GM12864 (cell line): ENCODE measurements at regions not wholly inside any gene's neighbourhood (a gene's known extent, or its start where the extent isn't known, plus 50 kb on each side); places are given as distances from the start of the nearest gene placed in this dataset.

Experiments used
- DNase-seq: peaks from one replicate; pipeline ENCODE4 v3.0.0-alpha.2; 2011; ENCODE audit warnings: low read depth
- H3K4me3 ChIP-seq: 2 replicates; pipeline ENCODE4 v1.5.1; 2011; ENCODE audit warnings: mild to moderate bottlenecking, low read depth, low read length, control low read depth
- TF ChIP-seq, protein P1 (sequence below): IDR thresholded peaks from 2 replicates; pipeline ENCODE4 v1.5.1; 2011; ENCODE audit warnings: low read depth, mild to moderate bottlenecking, moderate library complexity, low read length, control low read depth, inconsistent platforms; ENCODE audit errors: missing control alignments

DNA sequence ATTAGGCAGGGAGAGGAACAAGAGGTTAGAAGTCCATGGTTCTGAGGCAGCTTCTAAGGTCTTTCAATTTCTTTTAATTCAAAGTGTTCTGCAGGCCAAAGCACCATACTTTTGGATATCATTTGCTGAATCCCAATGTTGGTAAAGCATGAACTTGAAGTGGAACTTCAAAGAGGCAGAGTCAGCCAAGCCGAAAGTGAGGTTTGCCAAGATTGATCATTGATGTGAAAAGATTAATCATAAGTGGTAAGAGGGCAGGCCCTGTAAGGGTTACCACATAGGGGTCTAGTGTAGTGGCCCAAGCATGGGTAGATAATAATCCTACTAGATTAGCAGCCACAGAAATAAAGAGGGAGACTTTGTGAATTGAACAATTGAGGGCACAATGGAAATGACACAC, 191.7 kb upstream of the DIO2 start:
- DNase-seq = no peak
- H3K4me3 ChIP-seq = no peak overlapping the region
- TF ChIP-seq, protein P1, sequence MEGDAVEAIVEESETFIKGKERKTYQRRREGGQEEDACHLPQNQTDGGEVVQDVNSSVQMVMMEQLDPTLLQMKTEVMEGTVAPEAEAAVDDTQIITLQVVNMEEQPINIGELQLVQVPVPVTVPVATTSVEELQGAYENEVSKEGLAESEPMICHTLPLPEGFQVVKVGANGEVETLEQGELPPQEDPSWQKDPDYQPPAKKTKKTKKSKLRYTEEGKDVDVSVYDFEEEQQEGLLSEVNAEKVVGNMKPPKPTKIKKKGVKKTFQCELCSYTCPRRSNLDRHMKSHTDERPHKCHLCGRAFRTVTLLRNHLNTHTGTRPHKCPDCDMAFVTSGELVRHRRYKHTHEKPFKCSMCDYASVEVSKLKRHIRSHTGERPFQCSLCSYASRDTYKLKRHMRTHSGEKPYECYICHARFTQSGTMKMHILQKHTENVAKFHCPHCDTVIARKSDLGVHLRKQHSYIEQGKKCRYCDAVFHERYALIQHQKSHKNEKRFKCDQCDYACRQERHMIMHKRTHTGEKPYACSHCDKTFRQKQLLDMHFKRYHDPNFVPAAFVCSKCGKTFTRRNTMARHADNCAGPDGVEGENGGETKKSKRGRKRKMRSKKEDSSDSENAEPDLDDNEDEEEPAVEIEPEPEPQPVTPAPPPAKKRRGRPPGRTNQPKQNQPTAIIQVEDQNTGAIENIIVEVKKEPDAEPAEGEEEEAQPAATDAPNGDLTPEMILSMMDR = no peak

DNA sequence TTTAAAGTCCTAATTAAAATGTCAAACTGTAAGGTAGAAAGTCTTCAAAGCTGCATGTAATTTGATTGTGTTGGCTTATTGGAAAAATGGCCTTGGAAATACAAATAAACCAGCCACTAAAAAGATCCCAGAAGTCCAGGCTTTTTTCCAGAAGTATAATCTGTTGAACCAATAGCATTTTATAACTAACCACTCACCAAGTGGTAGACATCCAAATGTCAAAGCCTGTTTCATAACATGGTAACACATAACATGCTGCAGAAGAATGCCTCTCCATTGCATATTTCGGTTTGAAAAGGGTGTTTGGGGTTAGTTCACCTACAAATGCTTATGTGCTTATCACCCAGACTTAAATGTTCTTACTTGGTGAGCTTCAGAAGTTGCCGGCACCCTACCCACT, 183.7 kb upstream of the DIO2 start:
- no peak overlapping the region for H3K4me3 ChIP-seq
- DNase-seq = no peak
- TF ChIP-seq, protein P1 = no peak

DNA sequence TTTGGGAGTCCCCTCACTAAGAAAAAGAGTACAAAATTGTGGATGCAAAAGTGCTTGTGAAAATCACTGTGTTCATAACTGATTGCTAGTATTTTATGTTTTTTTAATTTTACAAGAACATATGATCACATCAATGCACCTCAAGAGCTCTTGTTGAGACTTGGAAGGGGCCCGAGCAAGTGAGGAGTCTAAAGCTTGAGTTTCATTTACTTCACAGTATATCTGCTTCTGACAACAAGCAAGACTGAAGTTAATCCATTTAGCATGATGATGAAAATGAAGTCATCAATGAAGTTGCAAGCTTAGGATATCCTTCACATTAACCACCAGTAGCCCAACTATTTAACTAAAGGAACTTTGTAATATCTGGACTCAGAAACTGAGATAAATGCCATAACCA, 182.5 kb upstream of the DIO2 start:
- TF ChIP-seq, protein P1 = no peak

DNA sequence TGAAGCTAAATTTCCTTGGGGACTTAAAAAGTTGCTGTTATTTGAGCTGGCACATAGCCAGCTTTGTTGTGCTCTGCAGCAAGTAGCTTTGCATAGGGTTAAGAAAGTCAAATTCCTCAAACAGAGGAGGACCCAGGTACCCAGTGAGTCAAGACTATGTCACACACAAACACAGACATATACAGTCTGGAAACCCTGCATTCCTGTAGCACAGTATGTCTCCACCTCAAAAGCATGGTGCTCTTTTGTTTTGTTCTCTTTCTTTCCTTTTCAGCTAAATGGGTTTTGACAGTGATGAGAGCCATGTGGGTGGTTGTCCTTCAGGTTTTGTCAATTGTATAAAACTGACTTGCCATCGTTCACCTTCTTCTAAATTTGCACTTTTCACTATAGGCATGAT, 179.6 kb upstream of the DIO2 start:
- DNase-seq = no peak
- TF ChIP-seq, protein P1 = no peak
- no peak overlapping the region for H3K4me3 ChIP-seq

More for the DNA sequence above, 182.5 kb upstream of the DIO2 start:
- DNase-seq = no peak
- no peak overlapping the region for H3K4me3 ChIP-seq

DNA sequence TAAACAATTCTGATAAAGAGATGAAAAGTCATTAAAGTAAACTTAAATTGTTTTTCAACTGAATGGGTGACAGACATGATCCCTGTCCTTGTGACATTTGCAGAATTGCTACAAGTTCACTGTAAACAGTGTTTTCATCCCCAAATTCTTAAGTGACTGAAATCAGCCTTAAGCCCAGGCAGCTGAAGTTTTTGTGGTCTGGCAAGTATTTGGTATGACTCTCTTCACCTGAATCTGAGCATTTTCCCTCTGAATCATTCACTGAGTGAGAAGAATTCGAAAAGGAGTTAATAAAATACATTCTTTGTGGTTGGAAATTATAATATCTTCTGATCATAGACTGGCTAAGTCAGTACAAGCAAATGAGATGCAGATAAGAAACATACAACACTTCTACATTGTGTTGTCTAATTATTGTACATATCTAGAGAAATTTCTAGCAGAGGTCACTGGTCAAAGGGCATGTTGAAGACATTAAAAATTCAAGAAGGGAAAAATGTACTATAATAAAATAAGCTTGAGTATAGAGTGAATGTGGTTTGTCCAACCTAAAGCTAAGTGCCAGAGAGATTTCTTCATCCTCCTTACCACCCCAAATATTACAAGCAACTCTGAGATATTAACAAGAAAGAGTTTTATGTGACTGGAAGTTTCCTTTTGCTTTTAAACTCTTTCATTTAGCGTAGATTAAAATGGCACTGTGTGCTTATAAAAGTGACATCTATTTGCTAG, 177.8 kb upstream of the DIO2 start:
- no peak for DNase-seq
- no peak overlapping the region for H3K4me3 ChIP-seq
- TF ChIP-seq, protein P1 = no peak

DNA sequence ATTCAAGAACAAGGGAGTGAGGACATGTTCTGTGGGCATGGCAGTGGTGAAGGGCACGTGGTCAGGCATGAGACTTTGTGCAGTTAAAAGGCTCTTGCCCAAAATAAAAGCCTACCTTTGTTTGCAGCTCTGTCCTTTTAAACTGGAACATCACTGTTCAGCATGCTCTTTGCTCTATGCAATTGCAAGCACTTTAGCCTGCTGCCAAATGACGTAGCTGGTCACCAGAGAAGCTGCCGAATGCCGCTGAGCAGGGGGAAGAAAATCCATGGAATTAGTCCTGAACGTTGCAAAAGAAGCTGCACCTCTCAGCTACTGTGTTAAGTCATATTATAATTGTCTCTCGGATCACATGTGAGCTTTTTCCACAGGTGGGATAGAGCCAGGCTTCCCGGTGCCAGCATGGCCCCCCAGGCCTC, 176.3 kb upstream of the DIO2 start:
- TF ChIP-seq, protein P1 = no peak
- no peak for DNase-seq
- no peak overlapping the region for H3K4me3 ChIP-seq

DNA sequence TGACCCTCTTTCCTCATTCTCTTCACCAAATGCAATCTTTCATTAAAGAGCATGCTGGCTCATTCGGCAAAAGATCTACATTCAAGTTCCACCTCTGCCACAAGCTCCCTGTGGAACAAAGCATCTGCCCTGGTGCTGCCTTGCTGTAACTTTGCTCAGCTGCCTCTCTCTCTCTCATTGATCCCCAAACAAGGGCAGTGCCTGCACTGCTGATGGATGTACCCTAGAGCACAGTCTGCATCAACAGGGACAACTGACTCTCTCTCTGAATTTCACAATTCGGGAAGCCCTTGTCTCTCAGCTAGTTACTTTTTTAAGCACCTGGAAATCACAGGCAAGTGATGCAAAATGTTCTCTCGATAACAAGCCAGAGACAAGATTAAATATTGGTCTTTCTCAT, 174.0 kb upstream of the DIO2 start:
- H3K4me3 ChIP-seq = no peak overlapping the region
- TF ChIP-seq, protein P1 = no peak
- no peak for DNase-seq
